ENCODE measurements at regions not wholly inside any gene's neighbourhood (a gene's known extent, or its start where the extent isn't known, plus 50 kb on each side); places are given as distances from the start of the nearest gene placed in this dataset.

DNA sequence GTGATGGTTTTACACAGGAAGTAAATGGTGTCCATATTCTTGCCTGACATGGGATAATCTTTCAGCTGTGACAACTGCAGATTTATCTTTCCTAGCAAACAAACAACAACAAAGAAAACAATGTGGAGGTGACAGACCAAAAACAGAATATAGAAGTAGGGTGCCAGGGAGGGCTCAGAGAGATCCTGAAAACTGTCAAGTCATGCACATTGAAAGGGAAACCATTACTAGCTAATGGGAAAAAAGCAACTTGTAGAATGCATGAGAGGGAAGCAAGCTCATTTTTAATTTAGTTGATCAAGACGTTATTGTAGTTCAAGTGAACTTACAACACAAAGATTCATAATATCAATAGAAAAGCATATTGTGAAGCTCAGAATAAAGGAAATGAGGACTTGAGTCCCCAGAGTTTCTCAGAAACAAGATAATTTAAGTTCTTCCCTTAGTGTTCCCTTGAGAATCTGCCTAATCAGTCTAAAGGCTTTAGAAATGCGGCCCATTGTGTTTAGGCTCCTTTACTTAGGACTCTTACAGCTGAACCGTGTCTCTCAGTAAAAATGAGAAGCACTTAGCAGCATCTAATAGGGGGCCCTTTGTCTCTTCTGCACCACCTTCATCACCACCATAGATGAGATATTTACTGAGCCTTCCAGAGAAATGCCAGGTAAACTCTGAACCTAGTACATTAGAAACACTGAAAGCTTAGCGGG, 115.6 kb upstream of the CADPS start:
- H3K36me3 ChIP-seq (ENCODE audit: control insufficient read depth in 2 of 4, insufficient read depth in 4 of 4, low read length in 3 of 4): peaks cover 0 to 60% (median 10%) of the 10 kb centered on the region in 4 experiments; a peak in 5 of 8 replicates
- FAIRE-seq (no peak), DNase-seq (ENCODE audit: low read depth in 1 of 2, low spot score in 2 of 2) (no peak)
- no peak overlapping the region for H3K4me2 ChIP-seq (ENCODE audit: insufficient read depth in 1 of 2, low read depth in 2 of 2, low read length in 2 of 2)
- no peak overlapping the region for H2BK5ac ChIP-seq (ENCODE audit: low read depth, low read length)
- H3K79me1 ChIP-seq (ENCODE audit: low read depth, low read length): no peaks in the 10 kb centered on the region; the same call in 1 of the 2 replicates
- 84% methylated on average over 4 of the region's 4 CpGs; no CpG with 5 or more reads in 1 of the 2 experiments for WGBS, 2 experiments (ENCODE audit: extremely low coverage in 1 of 2, insufficient coverage in 1 of 2, insufficient read length in 1 of 2, insufficient replicate concordance in 2 of 2, low coverage in 1 of 2, low lambda C conversion rate in 2 of 2, missing lambda C conversion rate in 1 of 2)
- ChIA-PET CTCF (ENCODE audit: partially characterized antibody) (interaction anchor here (0.7 to 2.1 kb wide), 4 partner anchors 8 to 325 kb away, joined by 3 to 6 read pairs (median 4); no protein-coding TSS in a partner anchor), POLR2A (ENCODE audit: partially characterized antibody) (interaction anchor here (0.6 to 1.2 kb wide), 3 partner anchors 8 to 671 kb away, joined by 3 to 5 read pairs (median 3); no protein-coding TSS in a partner anchor)
- no peak overlapping the region for H3K4me3 ChIP-seq (ENCODE audit: extremely low read depth in 1 of 4, insufficient read depth in 2 of 4, low read depth in 3 of 4, low read length in 4 of 4)
- no peak overlapping the region for H2BK12ac ChIP-seq (ENCODE audit: low read depth, low read length)
- H4K91ac ChIP-seq (replicated peaks; ENCODE audit: insufficient read length, low read length): no peak overlapping the region
- no peak overlapping the region for H2BK120ac ChIP-seq (replicated peaks; ENCODE audit: low read depth, low read length)
- no peak overlapping the region for H3K9ac ChIP-seq (replicated peaks in 1 of 4; ENCODE audit: extremely low read depth in 1 of 4, low read depth in 3 of 4, low read length in 3 of 4)
- H2BK15ac ChIP-seq (ENCODE audit: low read length): no peak overlapping the region
- no peak overlapping the region for H3K27ac ChIP-seq (ENCODE audit: low read depth, low read length)
- no peaks in the 10 kb centered on the region; a peak in 1 of 4 replicates for H3K79me2 ChIP-seq (ENCODE audit: control insufficient read depth in 1 of 2, insufficient read depth in 2 of 2, low read length in 2 of 2)
- H3K4me1 ChIP-seq (replicated peaks in 1 of 4; ENCODE audit: control insufficient read depth in 3 of 4, insufficient read depth in 4 of 4, low read length in 3 of 4): peaks cover 2 to 13% (median 7%) of the 10 kb centered on the region in 4 experiments; a peak in 5 of 7 replicates
- H3K23ac ChIP-seq (ENCODE audit: insufficient read length): no peak overlapping the region
- no peak overlapping the region for H3K14ac ChIP-seq (ENCODE audit: insufficient read length)
- H2AFZ ChIP-seq (ENCODE audit: low read length): no peak overlapping the region
- no peaks in the 10 kb centered on the region for H3K23me2 ChIP-seq (ENCODE audit: low read depth, low read length)
- H4K8ac ChIP-seq (ENCODE audit: extremely low read depth, insufficient read depth, low read length): no peak overlapping the region
- no peak overlapping the region for H2BK20ac ChIP-seq (ENCODE audit: low read length)
- H3K18ac ChIP-seq (ENCODE audit: extremely low read depth, low read length): no peak overlapping the region
- H4K5ac ChIP-seq (ENCODE audit: insufficient read length, low read depth, low read length): no peak overlapping the region
- no peak overlapping the region for H3K4ac ChIP-seq (replicated peaks; ENCODE audit: insufficient read length, low read depth, low read length)
- no peaks in the 10 kb centered on the region for H3K27me3 ChIP-seq (replicated peaks in 1 of 4; ENCODE audit: control insufficient read depth in 3 of 4, extremely low read depth in 1 of 4, insufficient read depth in 3 of 4, low read length in 3 of 4)
- no peak overlapping the region for H2AK5ac ChIP-seq (ENCODE audit: low read depth, low read length)
- H3K56ac ChIP-seq (replicated peaks; ENCODE audit: insufficient read length, low read depth, low read length): no peak overlapping the region
- H4K20me1 ChIP-seq (replicated peaks in 1 of 2; ENCODE audit: control insufficient read depth in 1 of 2, insufficient read depth in 2 of 2, low read length in 2 of 2): peaks cover 0 to 3% of the 10 kb centered on the region in 2 experiments
- no peaks in the 10 kb centered on the region for H3K9me3 ChIP-seq (ENCODE audit: insufficient read depth in 2 of 2, low read depth in 1 of 2, low read length in 1 of 2)
- no peak for TF ChIP-seq EGR1 (IDR thresholded peaks at IDR 0.05; ENCODE audit: borderline replicate concordance, low read depth, low read length)
- no peak for TF ChIP-seq JUND (IDR thresholded peaks at IDR 0.05; ENCODE audit: low read length)
- TF ChIP-seq GTF2F1 (IDR thresholded peaks at IDR 0.05; ENCODE audit: borderline replicate concordance, low read depth, low read length): no peak
- TF ChIP-seq, protein P1, sequence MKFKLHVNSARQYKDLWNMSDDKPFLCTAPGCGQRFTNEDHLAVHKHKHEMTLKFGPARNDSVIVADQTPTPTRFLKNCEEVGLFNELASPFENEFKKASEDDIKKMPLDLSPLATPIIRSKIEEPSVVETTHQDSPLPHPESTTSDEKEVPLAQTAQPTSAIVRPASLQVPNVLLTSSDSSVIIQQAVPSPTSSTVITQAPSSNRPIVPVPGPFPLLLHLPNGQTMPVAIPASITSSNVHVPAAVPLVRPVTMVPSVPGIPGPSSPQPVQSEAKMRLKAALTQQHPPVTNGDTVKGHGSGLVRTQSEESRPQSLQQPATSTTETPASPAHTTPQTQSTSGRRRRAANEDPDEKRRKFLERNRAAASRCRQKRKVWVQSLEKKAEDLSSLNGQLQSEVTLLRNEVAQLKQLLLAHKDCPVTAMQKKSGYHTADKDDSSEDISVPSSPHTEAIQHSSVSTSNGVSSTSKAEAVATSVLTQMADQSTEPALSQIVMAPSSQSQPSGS (IDR thresholded peaks at IDR 0.05; ENCODE audit: low read length): no peak
- TF ChIP-seq NANOG (IDR thresholded peaks at IDR 0.05; ENCODE audit: insufficient read depth, low read depth, low read length, poor library complexity, severe bottlenecking): no peak
- no peak for TF ChIP-seq TAF1 (IDR thresholded peaks at IDR 0.05; ENCODE audit: low read depth, low read length)
- TF ChIP-seq RAD21 (IDR thresholded peaks at IDR 0.05 in 1 of 2, conservative IDR thresholded peaks at IDR 0.05 in 1 of 2; ENCODE audit: low read depth in 2 of 2, low read length in 2 of 2): no peak
- TF ChIP-seq, protein P2, sequence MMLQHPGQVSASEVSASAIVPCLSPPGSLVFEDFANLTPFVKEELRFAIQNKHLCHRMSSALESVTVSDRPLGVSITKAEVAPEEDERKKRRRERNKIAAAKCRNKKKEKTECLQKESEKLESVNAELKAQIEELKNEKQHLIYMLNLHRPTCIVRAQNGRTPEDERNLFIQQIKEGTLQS (IDR thresholded peaks at IDR 0.05; ENCODE audit: insufficient read depth, low read depth, low read length): no peak
- no peak for TF ChIP-seq TAF7 (optimal IDR thresholded peaks at IDR 0.05; ENCODE audit: borderline replicate concordance, low read depth, low read length)
- no peak for TF ChIP-seq JUN (IDR thresholded peaks at IDR 0.05; ENCODE audit: low read depth, low read length)
